ENCODE measurements at regions not wholly inside any gene's neighbourhood (a gene's known extent, or its start where the extent isn't known, plus 50 kb on each side); places are given as distances from the start of the nearest gene placed in this dataset.

- ATAC-seq, result no peak
- TF ChIP-seq PPARA (CRISPR knock-in tag; IDR thresholded peaks at IDR 0.05; ENCODE audit: borderline replicate concordance) (no peak), ZNF70 (CRISPR knock-in tag; IDR thresholded peaks at IDR 0.05) (no peak), TOX (CRISPR knock-in tag; IDR thresholded peaks at IDR 0.05; ENCODE audit: borderline replicate concordance) (no peak), SNAI2 (CRISPR knock-in tag; IDR thresholded peaks at IDR 0.05) (no peak), ZC3H10 (CRISPR knock-in tag; IDR thresholded peaks at IDR 0.05) (no peak), ZNF8 (CRISPR knock-in tag; IDR thresholded peaks at IDR 0.05) (no peak), CREB5 (CRISPR knock-in tag; IDR thresholded peaks at IDR 0.05; ENCODE audit: low read depth) (no peak), OSR1 (CRISPR knock-in tag; IDR thresholded peaks at IDR 0.05) (no peak), ZNF565 (CRISPR knock-in tag; conservative IDR thresholded peaks at IDR 0.05; ENCODE audit: low read depth) (no peak), ARNTL (CRISPR knock-in tag; IDR thresholded peaks at IDR 0.05; ENCODE audit: borderline replicate concordance, low read depth) (no peak), CSRNP3 (CRISPR knock-in tag; IDR thresholded peaks at IDR 0.05) (no peak), ESRRG (CRISPR knock-in tag; IDR thresholded peaks at IDR 0.05) (no peak), GLIS3 (CRISPR knock-in tag; IDR thresholded peaks at IDR 0.05) (no peak)
These were observed 291.4 kb upstream of the ISL1 start for GRCh38 chr5:51091816-51092215.

DNA sequence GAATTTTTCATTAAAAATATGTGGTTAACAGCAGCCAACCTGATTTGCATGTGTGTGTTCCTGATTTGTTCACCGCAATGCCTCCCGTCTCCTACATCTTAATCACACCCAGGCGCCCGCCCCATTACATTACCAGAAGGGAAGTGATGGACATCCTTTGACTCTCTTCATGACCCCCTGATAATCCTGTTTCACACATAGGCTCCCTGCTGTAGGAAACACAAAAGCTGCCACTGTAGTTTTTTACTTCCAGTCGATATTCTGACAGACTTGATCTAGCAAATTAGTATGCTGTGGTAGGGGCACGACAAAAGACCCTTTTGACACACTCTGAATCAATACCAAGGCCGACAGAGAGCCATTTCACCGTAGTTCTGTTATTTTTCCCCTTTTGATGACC is 287.8 kb upstream of the ISL1 start:
- ATAC-seq, result no peak
- TF ChIP-seq, protein P1, sequence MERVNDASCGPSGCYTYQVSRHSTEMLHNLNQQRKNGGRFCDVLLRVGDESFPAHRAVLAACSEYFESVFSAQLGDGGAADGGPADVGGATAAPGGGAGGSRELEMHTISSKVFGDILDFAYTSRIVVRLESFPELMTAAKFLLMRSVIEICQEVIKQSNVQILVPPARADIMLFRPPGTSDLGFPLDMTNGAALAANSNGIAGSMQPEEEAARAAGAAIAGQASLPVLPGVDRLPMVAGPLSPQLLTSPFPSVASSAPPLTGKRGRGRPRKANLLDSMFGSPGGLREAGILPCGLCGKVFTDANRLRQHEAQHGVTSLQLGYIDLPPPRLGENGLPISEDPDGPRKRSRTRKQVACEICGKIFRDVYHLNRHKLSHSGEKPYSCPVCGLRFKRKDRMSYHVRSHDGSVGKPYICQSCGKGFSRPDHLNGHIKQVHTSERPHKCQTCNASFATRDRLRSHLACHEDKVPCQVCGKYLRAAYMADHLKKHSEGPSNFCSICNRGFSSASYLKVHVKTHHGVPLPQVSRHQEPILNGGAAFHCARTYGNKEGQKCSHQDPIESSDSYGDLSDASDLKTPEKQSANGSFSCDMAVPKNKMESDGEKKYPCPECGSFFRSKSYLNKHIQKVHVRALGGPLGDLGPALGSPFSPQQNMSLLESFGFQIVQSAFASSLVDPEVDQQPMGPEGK (CRISPR knock-in tag; IDR thresholded peaks at IDR 0.05; ENCODE audit: borderline replicate concordance), result no peak
- TF ChIP-seq OSR1 (CRISPR knock-in tag; IDR thresholded peaks at IDR 0.05), result no peak
- TF ChIP-seq PPARA (CRISPR knock-in tag; IDR thresholded peaks at IDR 0.05; ENCODE audit: borderline replicate concordance), result no peak
- no peak for TF ChIP-seq ZC3H10 (CRISPR knock-in tag; IDR thresholded peaks at IDR 0.05)
- no peak for TF ChIP-seq ESRRG (CRISPR knock-in tag; IDR thresholded peaks at IDR 0.05)
- no peak for TF ChIP-seq ZNF70 (CRISPR knock-in tag; IDR thresholded peaks at IDR 0.05)
- no peak for TF ChIP-seq CREB5 (CRISPR knock-in tag; IDR thresholded peaks at IDR 0.05; ENCODE audit: low read depth)
- no peak for TF ChIP-seq ZNF8 (CRISPR knock-in tag; IDR thresholded peaks at IDR 0.05)

DNA sequence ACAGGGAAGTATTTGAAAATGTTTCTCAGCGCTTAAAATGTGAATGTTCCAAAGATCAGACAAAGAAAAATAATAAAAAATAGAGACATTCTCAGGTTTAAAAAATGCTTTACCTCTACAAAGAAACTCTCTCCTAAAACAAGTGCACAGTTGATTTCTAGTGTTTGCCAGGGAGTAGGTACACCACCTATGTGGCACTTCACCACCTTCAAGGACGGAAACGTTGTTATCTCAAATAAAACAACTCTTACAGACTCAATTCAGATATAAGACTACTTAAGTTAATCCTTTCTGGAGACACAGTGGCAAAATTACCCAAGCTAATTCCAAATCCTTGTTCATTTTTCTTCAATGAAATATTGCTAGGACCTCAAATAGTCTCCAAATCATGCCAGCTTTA is 286.4 kb upstream of the ISL1 start:
- no peak for TF ChIP-seq BACH2 (CRISPR knock-in tag; IDR thresholded peaks at IDR 0.05; ENCODE audit: borderline replicate concordance)
- TF ChIP-seq CREB5 (CRISPR knock-in tag; IDR thresholded peaks at IDR 0.05; ENCODE audit: low read depth), result no peak
- TF ChIP-seq ESRRG (CRISPR knock-in tag; IDR thresholded peaks at IDR 0.05), result no peak
- TF ChIP-seq RARB (CRISPR knock-in tag; IDR thresholded peaks at IDR 0.05), result no peak
- TF ChIP-seq, protein P2, sequence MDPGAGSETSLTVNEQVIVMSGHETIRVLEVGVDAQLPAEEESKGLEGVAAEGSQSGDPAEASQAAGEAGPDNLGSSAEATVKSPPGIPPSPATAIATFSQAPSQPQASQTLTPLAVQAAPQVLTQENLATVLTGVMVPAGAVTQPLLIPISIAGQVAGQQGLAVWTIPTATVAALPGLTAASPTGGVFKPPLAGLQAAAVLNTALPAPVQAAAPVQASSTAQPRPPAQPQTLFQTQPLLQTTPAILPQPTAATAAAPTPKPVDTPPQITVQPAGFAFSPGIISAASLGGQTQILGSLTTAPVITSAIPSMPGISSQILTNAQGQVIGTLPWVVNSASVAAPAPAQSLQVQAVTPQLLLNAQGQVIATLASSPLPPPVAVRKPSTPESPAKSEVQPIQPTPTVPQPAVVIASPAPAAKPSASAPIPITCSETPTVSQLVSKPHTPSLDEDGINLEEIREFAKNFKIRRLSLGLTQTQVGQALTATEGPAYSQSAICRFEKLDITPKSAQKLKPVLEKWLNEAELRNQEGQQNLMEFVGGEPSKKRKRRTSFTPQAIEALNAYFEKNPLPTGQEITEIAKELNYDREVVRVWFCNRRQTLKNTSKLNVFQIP (CRISPR knock-in tag; IDR thresholded peaks at IDR 0.05; ENCODE audit: borderline replicate concordance, low read depth), result no peak
- no peak for TF ChIP-seq GLIS3 (CRISPR knock-in tag; IDR thresholded peaks at IDR 0.05)
- no peak for TF ChIP-seq OSR1 (CRISPR knock-in tag; IDR thresholded peaks at IDR 0.05)
- no peak for TF ChIP-seq CSRNP3 (CRISPR knock-in tag; IDR thresholded peaks at IDR 0.05)
- no peak for TF ChIP-seq ZC3H10 (CRISPR knock-in tag; IDR thresholded peaks at IDR 0.05)
- TF ChIP-seq PPARA (CRISPR knock-in tag; IDR thresholded peaks at IDR 0.05; ENCODE audit: borderline replicate concordance), result no peak
- no peak for ATAC-seq

Data from SK-N-SH treated with all-trans-retinoic acid at 6 μM for 48 hours (cell line).